Neural cell (in vitro differentiated cells): ENCODE measurements at regions not wholly inside any gene's neighbourhood (a gene's known extent, or its start where the extent isn't known, plus 50 kb on each side); places are given as distances from the start of the nearest gene placed in this dataset.
"Not testable (repeated sequence)": the region's sequence is repeated elsewhere in the genome, so short reads cannot be mapped to it uniquely, and the experiment has no call there.

Experiments used
- H2AFZ ChIP-seq: fragments of 200-600, 300-800 bp; sonication (generic), shearing (Covaris generic); 2 replicates; pipeline ENCODE4 v1.6.0; 2014; ENCODE audit warnings: low read depth, mild to moderate bottlenecking, antibody characterized with exemption, low read length, moderate library complexity
- H3F3A ChIP-seq: fragments of 200-600 bp; shearing (Covaris generic); 2 replicates; pipeline ENCODE4 v1.6.1; 2016; ENCODE audit warnings: mild to moderate bottlenecking, moderate library complexity, mixed read lengths, antibody characterized with exemption, low read length; ENCODE audit not compliant: insufficient read depth, poor library complexity, severe bottlenecking
- H3K27ac ChIP-seq: fragments of 200-600, 300-800 bp; sonication (generic), shearing (Covaris generic); 2 replicates; pipeline ENCODE4 v1.5.1; 2014; ENCODE audit warnings: mild to moderate bottlenecking, low read length, moderate library complexity
- H3K27me3 ChIP-seq: fragments of 300-800, 200-600 bp; sonication (generic), shearing (Covaris generic); 2 replicates; pipeline ENCODE4 v1.6.0; 2014; ENCODE audit warnings: mild to moderate bottlenecking, low read depth, low read length, moderate library complexity; ENCODE audit not compliant: insufficient read depth
- H3K36me3 ChIP-seq: fragments of 300-800, 200-600 bp; sonication (generic), shearing (Covaris generic); 2 replicates; pipeline ENCODE4 v1.5.1; 2014; ENCODE audit warnings: mild to moderate bottlenecking, antibody characterized with exemption, low read length, moderate library complexity; ENCODE audit not compliant: insufficient read depth
- H3K4me2 ChIP-seq: fragments of 300-800, 200-600 bp; sonication (generic), shearing (Covaris generic); 2 replicates; pipeline ENCODE4 v1.6.0; 2014; ENCODE audit warnings: mild to moderate bottlenecking, low read length
- H3K4me3 ChIP-seq: fragments of 300-800, 200-600 bp; sonication (generic), shearing (Covaris generic); 2 replicates; pipeline ENCODE4 v1.5.1; 2014; ENCODE audit warnings: mild to moderate bottlenecking, low read length, moderate library complexity
- H3K79me2 ChIP-seq: fragments of 200-600 bp; shearing (Covaris generic); replicated peaks from 2 replicates; pipeline ENCODE4 v1.6.0; 2014; ENCODE audit warnings: mild to moderate bottlenecking, low read length, moderate library complexity; ENCODE audit not compliant: insufficient read depth
- H3K9ac ChIP-seq: fragments of 300-800, 200-600 bp; sonication (generic), shearing (Covaris generic); 2 replicates; pipeline ENCODE4 v1.6.1; 2016; ENCODE audit warnings: mild to moderate bottlenecking, low read length, mixed read lengths
- H3K9me2 ChIP-seq: fragments of 200-600 bp; shearing (Covaris generic); 2 replicates; pipeline ENCODE4 v1.6.1; 2016; ENCODE audit warnings: mild to moderate bottlenecking, low read length, mixed read lengths; ENCODE audit not compliant: insufficient read depth
- H3K9me3 ChIP-seq: fragments of 200-600, 300-800 bp; sonication (generic), shearing (Covaris generic); 2 replicates; pipeline ENCODE4 v1.6.1; 2016; ENCODE audit warnings: mild to moderate bottlenecking, mixed run types, low read length, moderate library complexity, mixed read lengths
- H4K20me1 ChIP-seq: fragments of 200-600 bp; shearing (Covaris generic); 2 replicates; pipeline ENCODE4 v1.6.1; 2016; ENCODE audit warnings: mild to moderate bottlenecking, mixed run types; ENCODE audit not compliant: insufficient read depth
- EP300 ChIP-seq: fragments of 450-650 bp; conservative IDR thresholded peaks from 2 replicates; pipeline ENCODE4 v1.6.1; 2014; ENCODE audit warnings: antibody characterized with exemption, mild to moderate bottlenecking, moderate library complexity; ENCODE audit not compliant: poor library complexity, severe bottlenecking
- EZH2 ChIP-seq: fragments of 200-600, 300-800 bp; shearing (Covaris generic), sonication (generic); IDR thresholded peaks from 2 replicates; pipeline ENCODE4 v1.6.1; 2014; ENCODE audit warnings: antibody characterized with exemption, low read length, borderline replicate concordance, mild to moderate bottlenecking; ENCODE audit not compliant: insufficient read depth, poor library complexity, severe bottlenecking
- MXI1 ChIP-seq: fragments of 450-650 bp; conservative IDR thresholded peaks from 2 replicates; pipeline ENCODE4 v1.6.1; 2014; ENCODE audit warnings: antibody characterized with exemption, mild to moderate bottlenecking; ENCODE audit not compliant: poor library complexity, severe bottlenecking
- POLR2AphosphoS5 ChIP-seq: IDR thresholded peaks from 2 replicates; pipeline ENCODE4 v1.6.1; 2012
- RAD21 ChIP-seq: fragments of 450-650 bp; conservative IDR thresholded peaks from 2 replicates; pipeline ENCODE4 v1.6.1; 2014; ENCODE audit warnings: antibody characterized with exemption, mild to moderate bottlenecking, moderate library complexity
- SMC3 ChIP-seq: fragments of 450-650 bp; conservative IDR thresholded peaks from 2 replicates; pipeline ENCODE4 v1.6.1; 2014; ENCODE audit warnings: antibody characterized with exemption, mild to moderate bottlenecking, moderate library complexity; ENCODE audit not compliant: poor library complexity
- TAF1 ChIP-seq: IDR thresholded peaks from 2 replicates; pipeline ENCODE4 v1.6.1; 2012; ENCODE audit warnings: low read depth
- TF ChIP-seq, protein P1 (sequence below): IDR thresholded peaks from 2 replicates; pipeline ENCODE4 v1.6.1; 2012; ENCODE audit warnings: borderline replicate concordance
- TF ChIP-seq, protein P2 (sequence below): fragments of 450-650 bp; IDR thresholded peaks from 2 replicates; pipeline ENCODE4 v1.5.1; 2014; ENCODE audit warnings: antibody characterized with exemption, mild to moderate bottlenecking, moderate library complexity; ENCODE audit not compliant: poor library complexity, severe bottlenecking

DNA sequence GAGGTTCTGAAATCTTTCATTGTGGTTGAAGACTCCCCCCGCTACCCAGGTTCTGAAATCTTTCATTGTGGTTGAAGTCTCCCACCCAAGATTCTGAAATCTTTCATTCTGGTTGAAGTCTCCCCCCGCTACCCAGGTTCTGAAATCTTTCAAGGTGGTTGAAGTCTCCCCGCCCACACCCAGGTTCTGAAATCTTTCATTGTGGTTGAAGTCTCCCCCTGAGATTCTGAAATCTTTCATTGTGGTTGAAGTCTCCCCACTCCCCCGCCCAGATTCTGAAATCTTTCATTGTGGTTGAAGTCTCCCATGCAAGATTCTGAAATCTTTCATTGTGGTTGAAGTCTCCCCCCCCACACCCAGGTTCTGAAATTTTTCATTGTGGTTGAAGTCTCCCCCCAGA, 916.6 kb downstream of the BRD1 start:
- not testable (repeated sequence) for H3K4me3 ChIP-seq, H3K27me3 ChIP-seq, H2AFZ ChIP-seq, H3K9ac ChIP-seq, H4K20me1 ChIP-seq, H3K27ac ChIP-seq, H3K79me2 ChIP-seq, H3K9me3 ChIP-seq, H3F3A ChIP-seq, H3K9me2 ChIP-seq, H3K36me3 ChIP-seq, H3K4me2 ChIP-seq

DNA sequence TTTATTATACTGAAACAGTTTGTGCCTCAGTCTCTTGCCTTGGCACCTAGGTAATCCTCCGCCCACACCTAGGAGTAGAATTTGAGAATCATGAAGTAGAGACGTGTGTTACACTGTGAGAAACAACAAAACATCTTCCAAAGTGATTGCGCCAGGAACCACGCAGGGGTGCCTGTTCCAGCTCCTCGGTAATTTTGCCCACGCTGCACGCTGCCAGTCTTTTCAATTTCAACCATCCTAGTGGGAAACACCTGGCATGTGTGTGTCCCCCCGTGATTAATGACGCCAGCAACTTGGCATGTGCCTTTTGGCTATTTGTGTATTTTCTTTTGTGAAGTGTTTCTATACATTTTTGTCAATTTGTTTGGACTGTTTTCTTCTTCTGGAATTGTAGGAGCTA, 919.1 kb downstream of the BRD1 start:
- no peak overlapping the region for H3K9ac ChIP-seq
- no peak overlapping the region for H3K4me2 ChIP-seq
- TF ChIP-seq EZH2 (no peak), RAD21 (no peak), SMC3 (no peak), EP300 (no peak), POLR2AphosphoS5 (no peak), TAF1 (no peak), MXI1 (no peak)
- TF ChIP-seq, protein P1, sequence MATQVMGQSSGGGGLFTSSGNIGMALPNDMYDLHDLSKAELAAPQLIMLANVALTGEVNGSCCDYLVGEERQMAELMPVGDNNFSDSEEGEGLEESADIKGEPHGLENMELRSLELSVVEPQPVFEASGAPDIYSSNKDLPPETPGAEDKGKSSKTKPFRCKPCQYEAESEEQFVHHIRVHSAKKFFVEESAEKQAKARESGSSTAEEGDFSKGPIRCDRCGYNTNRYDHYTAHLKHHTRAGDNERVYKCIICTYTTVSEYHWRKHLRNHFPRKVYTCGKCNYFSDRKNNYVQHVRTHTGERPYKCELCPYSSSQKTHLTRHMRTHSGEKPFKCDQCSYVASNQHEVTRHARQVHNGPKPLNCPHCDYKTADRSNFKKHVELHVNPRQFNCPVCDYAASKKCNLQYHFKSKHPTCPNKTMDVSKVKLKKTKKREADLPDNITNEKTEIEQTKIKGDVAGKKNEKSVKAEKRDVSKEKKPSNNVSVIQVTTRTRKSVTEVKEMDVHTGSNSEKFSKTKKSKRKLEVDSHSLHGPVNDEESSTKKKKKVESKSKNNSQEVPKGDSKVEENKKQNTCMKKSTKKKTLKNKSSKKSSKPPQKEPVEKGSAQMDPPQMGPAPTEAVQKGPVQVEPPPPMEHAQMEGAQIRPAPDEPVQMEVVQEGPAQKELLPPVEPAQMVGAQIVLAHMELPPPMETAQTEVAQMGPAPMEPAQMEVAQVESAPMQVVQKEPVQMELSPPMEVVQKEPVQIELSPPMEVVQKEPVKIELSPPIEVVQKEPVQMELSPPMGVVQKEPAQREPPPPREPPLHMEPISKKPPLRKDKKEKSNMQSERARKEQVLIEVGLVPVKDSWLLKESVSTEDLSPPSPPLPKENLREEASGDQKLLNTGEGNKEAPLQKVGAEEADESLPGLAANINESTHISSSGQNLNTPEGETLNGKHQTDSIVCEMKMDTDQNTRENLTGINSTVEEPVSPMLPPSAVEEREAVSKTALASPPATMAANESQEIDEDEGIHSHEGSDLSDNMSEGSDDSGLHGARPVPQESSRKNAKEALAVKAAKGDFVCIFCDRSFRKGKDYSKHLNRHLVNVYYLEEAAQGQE = no peak
- TF ChIP-seq, protein P2, sequence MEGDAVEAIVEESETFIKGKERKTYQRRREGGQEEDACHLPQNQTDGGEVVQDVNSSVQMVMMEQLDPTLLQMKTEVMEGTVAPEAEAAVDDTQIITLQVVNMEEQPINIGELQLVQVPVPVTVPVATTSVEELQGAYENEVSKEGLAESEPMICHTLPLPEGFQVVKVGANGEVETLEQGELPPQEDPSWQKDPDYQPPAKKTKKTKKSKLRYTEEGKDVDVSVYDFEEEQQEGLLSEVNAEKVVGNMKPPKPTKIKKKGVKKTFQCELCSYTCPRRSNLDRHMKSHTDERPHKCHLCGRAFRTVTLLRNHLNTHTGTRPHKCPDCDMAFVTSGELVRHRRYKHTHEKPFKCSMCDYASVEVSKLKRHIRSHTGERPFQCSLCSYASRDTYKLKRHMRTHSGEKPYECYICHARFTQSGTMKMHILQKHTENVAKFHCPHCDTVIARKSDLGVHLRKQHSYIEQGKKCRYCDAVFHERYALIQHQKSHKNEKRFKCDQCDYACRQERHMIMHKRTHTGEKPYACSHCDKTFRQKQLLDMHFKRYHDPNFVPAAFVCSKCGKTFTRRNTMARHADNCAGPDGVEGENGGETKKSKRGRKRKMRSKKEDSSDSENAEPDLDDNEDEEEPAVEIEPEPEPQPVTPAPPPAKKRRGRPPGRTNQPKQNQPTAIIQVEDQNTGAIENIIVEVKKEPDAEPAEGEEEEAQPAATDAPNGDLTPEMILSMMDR = no peak
- no peaks in the 10 kb centered on the region for H3K9me2 ChIP-seq
- no peak overlapping the region for H3K27ac ChIP-seq
- no peaks in the 10 kb centered on the region for H3K79me2 ChIP-seq
- H3F3A ChIP-seq = no peaks in the 10 kb centered on the region
- H3K36me3 ChIP-seq = no peaks in the 10 kb centered on the region
- H2AFZ ChIP-seq = no peak overlapping the region
- no peak overlapping the region for H3K4me3 ChIP-seq
- H3K27me3 ChIP-seq = no peaks in the 10 kb centered on the region
- no peaks in the 10 kb centered on the region for H4K20me1 ChIP-seq
- no peaks in the 10 kb centered on the region for H3K9me3 ChIP-seq

DNA sequence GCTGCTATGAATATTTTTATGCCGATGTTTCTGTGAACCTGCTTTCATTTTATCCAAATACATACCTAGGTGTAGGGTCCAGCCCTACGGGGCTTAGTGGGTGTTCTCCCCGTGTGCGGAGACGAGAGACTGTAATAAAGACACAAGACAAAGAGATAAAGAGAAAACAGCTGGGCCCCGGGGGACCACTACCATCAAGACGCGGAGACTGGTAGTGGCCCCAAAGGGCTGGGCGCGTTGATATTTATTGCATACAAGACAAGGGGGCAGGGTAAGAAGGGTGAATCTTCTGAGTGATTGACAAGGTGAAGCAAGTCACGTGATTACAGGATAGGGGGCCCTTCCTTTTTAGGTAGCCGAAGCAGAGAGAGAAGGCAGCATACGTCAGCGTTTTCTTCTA, 920.1 kb downstream of the BRD1 start:
- TF ChIP-seq MXI1 = no peak
- TF ChIP-seq SMC3 = no peak
- TF ChIP-seq, protein P1 = no peak
- no peak for TF ChIP-seq EZH2
- TF ChIP-seq RAD21 = no peak
- no peak for TF ChIP-seq POLR2AphosphoS5
- TF ChIP-seq EP300 = no peak
- Histone ChIP-seq H2AFZ (no peak overlapping the region), H3K36me3 (no peaks in the 10 kb centered on the region), H3F3A (no peaks in the 10 kb centered on the region), H3K4me3 (no peak overlapping the region), H3K79me2 (no peaks in the 10 kb centered on the region), H3K27ac (no peak overlapping the region), H3K27me3 (no peaks in the 10 kb centered on the region), H3K9me3 (no peaks in the 10 kb centered on the region), H3K4me2 (no peak overlapping the region), H4K20me1 (no peaks in the 10 kb centered on the region), H3K9me2 (no peaks in the 10 kb centered on the region), H3K9ac (no peak overlapping the region)
